ENCODE measurements at regions not wholly inside any gene's neighbourhood (a gene's known extent, or its start where the extent isn't known, plus 50 kb on each side); places are given as distances from the start of the nearest gene placed in this dataset.

DNA sequence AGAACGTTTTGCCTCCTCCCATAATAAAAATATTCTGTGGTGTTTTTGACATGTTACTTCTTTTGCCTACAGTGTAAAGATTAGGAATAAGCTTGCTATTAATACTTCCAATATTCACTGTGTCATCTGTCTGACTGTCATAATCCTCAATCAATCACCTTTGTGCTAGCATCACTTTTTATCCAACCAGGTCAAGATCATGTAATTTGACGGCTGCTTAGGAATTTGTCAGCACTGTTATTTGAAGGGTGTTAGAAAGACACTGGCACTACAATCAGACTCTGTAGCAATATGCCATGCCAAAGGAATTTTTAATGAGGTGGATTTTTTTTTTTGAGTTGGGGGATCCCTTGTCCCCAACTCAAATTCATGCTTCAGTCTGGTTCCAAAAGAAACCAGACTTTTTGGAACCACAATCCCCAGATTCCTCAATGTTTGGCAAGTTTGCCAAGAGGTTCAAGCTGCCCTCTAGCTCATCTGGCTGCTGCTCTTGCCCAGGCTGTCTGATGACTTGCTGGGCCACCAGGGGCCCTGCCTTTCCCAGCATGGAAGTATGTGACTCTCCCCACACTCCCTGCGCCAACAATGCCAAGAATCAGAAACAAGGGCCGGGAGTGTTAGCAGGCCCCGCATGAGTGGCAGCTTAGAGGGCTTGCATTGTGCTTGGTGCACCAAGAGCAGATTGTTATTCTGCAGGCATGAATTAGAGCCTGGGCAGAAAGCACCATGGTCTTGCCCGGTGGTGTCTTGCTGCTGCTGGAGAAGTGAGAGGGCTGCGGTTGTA lies 58.6 kb upstream of the TSC22D2 start:
- no peaks in the 10 kb centered on the region for H3K27me3 Mint-ChIP-seq (ENCODE audit: low read depth)
- no peak for TF ChIP-seq CTCF (conservative IDR thresholded peaks at IDR 0.05)
- no peak for DNase-seq (ENCODE audit: low read depth, low spot score)
- no peak overlapping the region for H3K27ac Mint-ChIP-seq (ENCODE audit: unreplicated experiment)
- no peak overlapping the region for H3K4me3 Mint-ChIP-seq
- H3K4me1 Mint-ChIP-seq = peaks cover 27% of the 10 kb centered on the region
- no peaks in the 10 kb centered on the region for H3K9me3 Mint-ChIP-seq
- H3K36me3 Mint-ChIP-seq (ENCODE audit: low read depth) = no peaks in the 10 kb centered on the region

DNA sequence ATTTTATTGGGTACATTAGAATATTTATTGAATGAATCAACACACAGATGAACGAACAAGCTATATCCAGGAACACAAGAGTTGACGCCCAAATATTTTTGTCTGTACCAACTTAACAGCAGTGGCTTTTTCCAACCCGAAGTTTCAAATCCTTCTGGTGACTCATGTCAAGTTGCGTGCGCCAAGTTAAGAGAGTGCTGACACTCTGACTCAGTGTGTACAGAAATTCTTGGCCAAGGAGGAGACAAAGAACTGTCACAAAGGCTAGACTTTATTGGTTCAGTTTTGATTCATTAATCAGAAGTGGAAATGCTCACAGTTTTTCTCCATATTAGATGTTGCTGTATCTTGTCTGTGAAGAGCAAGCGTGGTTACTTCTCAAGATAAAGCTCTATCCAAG lies 59.6 kb upstream of the TSC22D2 start:
- Mint-ChIP-seq H3K4me3 (no peak overlapping the region), H3K4me1 (peaks cover 35% of the 10 kb centered on the region), H3K27me3 (ENCODE audit: low read depth) (no peaks in the 10 kb centered on the region)

DNA sequence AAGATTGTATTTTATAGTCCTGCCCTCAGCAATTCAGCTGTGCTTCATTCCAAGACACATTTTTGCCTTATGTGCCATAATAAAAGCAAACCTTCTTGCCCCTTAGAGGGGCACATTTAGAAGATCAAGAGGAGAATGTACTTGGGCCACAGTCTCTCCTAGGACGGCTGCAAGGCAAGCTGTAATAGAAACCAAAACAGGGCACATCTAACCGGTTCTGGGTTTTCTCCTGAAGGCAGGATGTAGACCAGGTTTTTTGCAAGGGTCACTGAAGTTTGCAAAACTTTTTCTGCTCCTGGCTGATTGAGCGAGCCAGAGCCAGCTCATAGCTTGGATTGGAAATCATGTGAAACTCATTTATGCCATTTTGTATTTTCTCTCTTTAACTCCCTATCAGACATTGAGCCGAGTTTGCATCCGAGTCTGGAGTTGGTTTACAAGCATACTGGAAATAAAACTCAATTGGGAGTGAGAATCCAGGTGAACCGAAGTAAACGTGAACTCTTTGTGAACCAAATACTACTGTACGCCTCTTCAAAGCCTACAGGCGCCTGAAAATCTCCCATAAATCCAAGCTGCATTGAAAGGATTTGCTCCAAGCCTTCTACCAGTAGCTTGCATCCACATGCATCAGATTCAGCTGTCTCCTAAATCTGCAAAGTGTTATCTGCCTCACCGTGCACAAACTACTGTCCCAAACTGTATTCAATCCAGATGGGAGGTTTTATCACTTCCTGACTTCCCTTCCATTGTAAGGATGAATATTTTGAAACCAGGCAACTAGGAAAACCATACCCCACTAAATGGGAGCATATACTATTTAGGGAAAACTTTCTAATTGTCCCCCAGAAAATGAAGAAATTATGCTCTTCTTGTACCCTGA lies 60.9 kb upstream of the TSC22D2 start:
- H3K27ac Mint-ChIP-seq (ENCODE audit: unreplicated experiment) = no peak overlapping the region

More for the DNA sequence above, 59.6 kb upstream of the TSC22D2 start:
- no peak for TF ChIP-seq CTCF (conservative IDR thresholded peaks at IDR 0.05)
- Mint-ChIP-seq H3K36me3 (ENCODE audit: low read depth) (no peaks in the 10 kb centered on the region), H3K9me3 (no peaks in the 10 kb centered on the region), H3K27ac (ENCODE audit: unreplicated experiment) (no peak overlapping the region)
- DNase-seq (ENCODE audit: low read depth, low spot score) = no peak

DNA sequence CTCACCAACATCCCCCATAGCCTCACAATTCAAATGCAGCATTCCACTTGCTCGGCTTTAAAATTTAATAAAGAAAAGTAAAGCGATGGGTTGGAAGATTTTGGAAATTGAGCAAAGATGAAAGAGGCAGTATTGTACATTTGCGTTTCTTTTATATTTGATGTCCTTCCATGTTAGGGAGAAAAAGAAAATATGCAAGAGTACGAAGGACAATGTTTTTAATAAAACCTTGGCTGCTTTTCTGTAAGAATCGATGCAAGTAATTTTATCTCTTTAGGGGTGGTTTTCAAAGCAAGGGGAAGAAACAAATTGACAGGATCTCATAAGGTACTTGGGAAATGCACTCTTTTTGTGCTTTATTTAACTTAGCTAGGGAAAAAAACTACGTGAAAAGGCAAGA lies 61.8 kb upstream of the TSC22D2 start:
- no peak for DNase-seq (ENCODE audit: low read depth, low spot score)
- peaks cover 35% of the 10 kb centered on the region for H3K4me1 Mint-ChIP-seq
- no peak for TF ChIP-seq CTCF (conservative IDR thresholded peaks at IDR 0.05)
- H3K9me3 Mint-ChIP-seq = no peaks in the 10 kb centered on the region
- H3K4me3 Mint-ChIP-seq = no peak overlapping the region
- H3K27ac Mint-ChIP-seq (ENCODE audit: unreplicated experiment) = no peak overlapping the region
- H3K27me3 Mint-ChIP-seq (ENCODE audit: low read depth) = no peaks in the 10 kb centered on the region
- no peaks in the 10 kb centered on the region for H3K36me3 Mint-ChIP-seq (ENCODE audit: low read depth)

More for the DNA sequence above, 60.9 kb upstream of the TSC22D2 start:
- H3K36me3 Mint-ChIP-seq (ENCODE audit: low read depth) = no peaks in the 10 kb centered on the region
- no peak for DNase-seq (ENCODE audit: low read depth, low spot score)
- H3K9me3 Mint-ChIP-seq = no peaks in the 10 kb centered on the region
- no peaks in the 10 kb centered on the region for H3K27me3 Mint-ChIP-seq (ENCODE audit: low read depth)
- peaks cover 35% of the 10 kb centered on the region for H3K4me1 Mint-ChIP-seq
- TF ChIP-seq CTCF (conservative IDR thresholded peaks at IDR 0.05) = no peak
- H3K4me3 Mint-ChIP-seq = no peak overlapping the region

- no peaks in the 10 kb centered on the region for H3K36me3 Mint-ChIP-seq (ENCODE audit: low read depth)
- H3K4me3 Mint-ChIP-seq = no peak overlapping the region
- DNase-seq (ENCODE audit: low read depth, low spot score) = no peak
- peaks cover 29% of the 10 kb centered on the region for H3K4me1 Mint-ChIP-seq
- H3K27me3 Mint-ChIP-seq (ENCODE audit: low read depth) = no peaks in the 10 kb centered on the region
- H3K27ac Mint-ChIP-seq (ENCODE audit: unreplicated experiment) = no peak overlapping the region
- no peak for TF ChIP-seq CTCF (conservative IDR thresholded peaks at IDR 0.05)
- H3K9me3 Mint-ChIP-seq = no peaks in the 10 kb centered on the region
Observed at GRCh38 chr3:150345021-150345538, 63.0 kb upstream of the TSC22D2 start.

Data from neural crest cell (in vitro differentiated cells).